ENCODE measurements at regions not wholly inside any gene's neighbourhood (a gene's known extent, or its start where the extent isn't known, plus 50 kb on each side); places are given as distances from the start of the nearest gene placed in this dataset.

DNA sequence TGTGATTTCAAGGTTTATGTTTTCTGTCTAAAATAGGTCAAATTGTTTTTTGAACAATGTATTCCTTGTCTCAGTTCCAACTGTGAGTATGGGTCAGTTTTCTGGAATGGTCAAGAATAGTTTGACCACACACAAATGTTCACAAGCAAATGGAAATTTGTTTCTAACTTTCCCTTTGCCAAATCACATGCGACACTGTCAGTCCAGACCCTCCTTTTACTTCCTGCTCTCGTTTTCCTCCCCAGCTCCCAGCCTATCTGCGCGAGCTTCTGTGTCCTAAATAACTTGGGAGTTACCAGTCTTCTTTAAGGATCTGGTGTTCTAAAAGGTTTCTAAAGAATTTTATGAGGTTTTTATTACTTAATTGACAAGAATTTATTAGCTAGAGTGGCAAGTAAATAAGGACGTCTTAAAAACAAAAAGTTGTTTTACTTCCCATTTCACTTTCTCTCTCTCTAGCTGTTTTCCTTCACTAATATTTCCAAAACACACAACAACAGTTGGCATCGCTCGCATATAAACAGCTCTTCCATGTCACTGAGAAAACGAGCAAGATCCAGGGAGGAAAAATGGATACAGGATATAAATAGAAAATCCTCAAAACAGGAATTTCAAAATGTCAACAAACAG, 266.1 kb upstream of the KLF6 start:
- no peak overlapping the region for H2BK120ac ChIP-seq (ENCODE audit: low read depth, low read length, poor library complexity, severe bottlenecking)
- H3K27me3 Mint-ChIP-seq (ENCODE audit: low read depth): no peaks in the 10 kb centered on the region
- H4K8ac ChIP-seq (replicated peaks; ENCODE audit: insufficient read length, low read depth, low read length): no peak overlapping the region
- H4K5ac ChIP-seq (ENCODE audit: insufficient read length, low read depth, low read length): no peak overlapping the region
- H3K27me3 ChIP-seq (ENCODE audit: insufficient read depth, low read length): no peaks in the 10 kb centered on the region
- H3K27ac Mint-ChIP-seq: no peak overlapping the region; a peak in 1 of 7 replicates
- no peak overlapping the region for H3K27ac ChIP-seq (ENCODE audit: insufficient read length, low read depth, low read length)
- no peaks in the 10 kb centered on the region for H3K23me2 ChIP-seq (ENCODE audit: insufficient read length, low read depth, low read length, poor library complexity, severe bottlenecking)
- TF ChIP-seq CTCF (conservative IDR thresholded peaks at IDR 0.05): no peak
- no peak overlapping the region for H2BK20ac ChIP-seq (ENCODE audit: low read depth, low read length, poor library complexity, severe bottlenecking)
- no peaks in the 10 kb centered on the region for H3K4me1 ChIP-seq (ENCODE audit: insufficient read depth, low read length)
- no peak for DNase-seq
- H4K20me1 ChIP-seq (ENCODE audit: control insufficient read depth, insufficient read depth, insufficient read length): no peaks in the 10 kb centered on the region
- H3K9ac ChIP-seq (ENCODE audit: extremely low read depth, insufficient read length, low read length): no peak overlapping the region
- WGBS (ENCODE audit: extremely low coverage, insufficient read length, low lambda C conversion rate): no CpG with 5 or more reads among the region's 8 CpGs
- H2AK5ac ChIP-seq (ENCODE audit: insufficient read length, low read length): no peak overlapping the region
- H3K4me2 ChIP-seq (ENCODE audit: insufficient read depth, insufficient read length, low read length): no peak overlapping the region
- H3K14ac ChIP-seq (ENCODE audit: insufficient read depth, low read length): no peak overlapping the region
- no peak overlapping the region for H4K91ac ChIP-seq (ENCODE audit: insufficient read length, low read depth, low read length)
- H3K9me3 Mint-ChIP-seq: no peaks in the 10 kb centered on the region
- H2BK15ac ChIP-seq (ENCODE audit: low read depth, low read length): no peak overlapping the region
- no peak overlapping the region for H3T11ph ChIP-seq (ENCODE audit: low read length)
- no peaks in the 10 kb centered on the region for H3K9me3 ChIP-seq (ENCODE audit: control insufficient read depth, low read depth, low read length)
- no peak overlapping the region for H2AFZ ChIP-seq (ENCODE audit: low read length)
- no peaks in the 10 kb centered on the region for H3K36me3 Mint-ChIP-seq (ENCODE audit: insufficient read depth in 1 of 3, low read depth in 3 of 3)
- H2BK12ac ChIP-seq (ENCODE audit: insufficient read length, low read depth, low read length): no peak overlapping the region
- H3K18ac ChIP-seq (ENCODE audit: insufficient read length, low read depth, low read length): no peak overlapping the region
- H3K4ac ChIP-seq (ENCODE audit: low read depth, low read length): no peak overlapping the region
- no peaks in the 10 kb centered on the region for H3K79me1 ChIP-seq (ENCODE audit: insufficient read depth, low read depth, low read length, poor library complexity, severe bottlenecking)
- no peak overlapping the region for H3K23ac ChIP-seq (ENCODE audit: insufficient read length, low read depth, low read length)
- H3K79me2 ChIP-seq (ENCODE audit: insufficient read depth, low read length): no peaks in the 10 kb centered on the region
- no peak overlapping the region for H2BK5ac ChIP-seq (ENCODE audit: insufficient read length, low read length)
- H3K56ac ChIP-seq (ENCODE audit: insufficient read length, low read depth, low read length): no peak overlapping the region
- H3K4me3 Mint-ChIP-seq: no peak overlapping the region
- H3K4me1 Mint-ChIP-seq: no peaks in the 10 kb centered on the region
